ENCODE measurements at regions not wholly inside any gene's neighbourhood (a gene's known extent, or its start where the extent isn't known, plus 50 kb on each side); places are given as distances from the start of the nearest gene placed in this dataset.

DNA sequence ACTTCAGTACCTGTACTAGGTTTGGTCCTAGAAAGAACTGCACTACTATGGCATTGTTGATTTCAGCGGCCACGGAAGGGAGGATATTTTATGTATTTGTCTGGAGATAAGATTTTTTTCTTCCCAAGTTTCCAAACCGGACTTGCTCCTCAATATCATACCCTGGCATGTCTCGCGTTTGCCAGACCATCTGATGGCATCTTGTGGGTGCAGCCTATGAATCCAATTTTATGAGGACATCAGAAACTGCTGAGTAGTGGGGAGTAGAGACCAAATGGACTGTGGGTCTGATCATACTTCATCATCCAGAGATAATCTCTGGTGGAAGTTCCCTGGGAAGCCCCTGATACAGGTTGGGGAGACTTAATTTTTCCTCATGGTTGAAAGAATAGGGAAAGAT, 716.1 kb upstream of the WWC1 start:
- TF ChIP-seq, protein P1, sequence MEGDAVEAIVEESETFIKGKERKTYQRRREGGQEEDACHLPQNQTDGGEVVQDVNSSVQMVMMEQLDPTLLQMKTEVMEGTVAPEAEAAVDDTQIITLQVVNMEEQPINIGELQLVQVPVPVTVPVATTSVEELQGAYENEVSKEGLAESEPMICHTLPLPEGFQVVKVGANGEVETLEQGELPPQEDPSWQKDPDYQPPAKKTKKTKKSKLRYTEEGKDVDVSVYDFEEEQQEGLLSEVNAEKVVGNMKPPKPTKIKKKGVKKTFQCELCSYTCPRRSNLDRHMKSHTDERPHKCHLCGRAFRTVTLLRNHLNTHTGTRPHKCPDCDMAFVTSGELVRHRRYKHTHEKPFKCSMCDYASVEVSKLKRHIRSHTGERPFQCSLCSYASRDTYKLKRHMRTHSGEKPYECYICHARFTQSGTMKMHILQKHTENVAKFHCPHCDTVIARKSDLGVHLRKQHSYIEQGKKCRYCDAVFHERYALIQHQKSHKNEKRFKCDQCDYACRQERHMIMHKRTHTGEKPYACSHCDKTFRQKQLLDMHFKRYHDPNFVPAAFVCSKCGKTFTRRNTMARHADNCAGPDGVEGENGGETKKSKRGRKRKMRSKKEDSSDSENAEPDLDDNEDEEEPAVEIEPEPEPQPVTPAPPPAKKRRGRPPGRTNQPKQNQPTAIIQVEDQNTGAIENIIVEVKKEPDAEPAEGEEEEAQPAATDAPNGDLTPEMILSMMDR (IDR thresholded peaks at IDR 0.05), result no peak
- H3K27me3 ChIP-seq, result peaks cover 0 to 66% of the 10 kb centered on the region in 2 donors
- intact Hi-C loops (cut with DNase I; ENCODE audit: low total_unique reads), result no loop called here
- no peaks in the 10 kb centered on the region for H3K36me3 ChIP-seq
- H3K4me3 ChIP-seq, result no peak overlapping the region
- H3K9me3 ChIP-seq, result no peaks in the 10 kb centered on the region
- H3K4me1 ChIP-seq, result peaks cover 0 to 9% (median 2%) of the 10 kb centered on the region in 4 donors
- no peak overlapping the region for H3K27ac ChIP-seq
- no peak for DNase-seq

DNA sequence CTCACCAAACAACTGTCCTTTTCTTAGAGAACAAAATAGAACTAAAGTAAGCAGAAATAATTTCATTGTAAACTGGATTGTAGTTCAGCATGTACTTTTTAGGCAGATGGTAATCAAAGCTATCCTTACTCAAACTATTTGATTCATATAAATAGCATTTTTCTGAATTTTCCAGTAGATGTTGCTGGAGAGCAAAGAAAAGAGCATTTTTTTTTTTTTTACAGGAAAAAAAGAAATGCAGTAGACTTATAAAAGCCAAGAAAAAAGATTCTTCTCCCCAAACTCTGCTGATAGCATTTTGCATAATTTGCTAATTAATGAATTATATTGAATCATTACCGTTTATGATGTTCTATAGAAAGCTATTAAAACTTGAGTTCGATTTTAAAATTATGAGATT, 715.3 kb upstream of the WWC1 start:
- no peaks in the 10 kb centered on the region for H3K9me3 ChIP-seq
- no peaks in the 10 kb centered on the region for H3K36me3 ChIP-seq
- TF ChIP-seq, protein P1 (IDR thresholded peaks at IDR 0.05), result no peak
- no peak for DNase-seq
- no peak overlapping the region for H3K4me3 ChIP-seq
- intact Hi-C loops (cut with DNase I; ENCODE audit: low total_unique reads), result no loop called here
- H3K4me1 ChIP-seq, result peaks cover 0 to 9% (median 2%) of the 10 kb centered on the region in 4 donors
- H3K27ac ChIP-seq, result no peak overlapping the region
- H3K27me3 ChIP-seq, result peaks cover 0 to 62% of the 10 kb centered on the region in 2 donors

DNA sequence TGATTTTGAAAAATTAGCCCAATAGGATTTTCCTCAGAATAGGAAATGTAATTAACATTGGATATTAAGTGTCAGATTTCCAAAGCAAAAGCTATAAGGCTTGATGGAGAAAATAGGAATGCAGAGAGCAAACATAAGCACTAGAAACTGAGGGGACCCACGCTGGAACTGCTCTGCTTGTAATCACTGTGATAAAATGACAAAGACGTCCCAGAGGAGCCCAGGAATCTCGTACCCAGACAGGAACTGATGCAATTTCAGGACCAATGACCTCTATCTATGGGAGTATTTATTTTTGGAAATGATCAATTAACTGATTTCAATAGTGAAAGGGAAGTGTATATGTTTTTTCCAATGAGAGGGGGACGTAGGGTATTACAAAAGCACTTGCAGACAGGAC, 714.5 kb upstream of the WWC1 start:
- Histone ChIP-seq H3K4me3 (no peak overlapping the region), H3K36me3 (no peaks in the 10 kb centered on the region), H3K9me3 (no peaks in the 10 kb centered on the region), H3K27me3 (peaks cover 0 to 55% of the 10 kb centered on the region in 2 donors), H3K4me1 (peaks cover 0 to 9% (median 2%) of the 10 kb centered on the region in 4 donors), H3K27ac (no peak overlapping the region)
- TF ChIP-seq, protein P1 (IDR thresholded peaks at IDR 0.05), result no peak
- DNase-seq, result no peak
- intact Hi-C loops (cut with DNase I; ENCODE audit: low total_unique reads), result no loop called here

DNA sequence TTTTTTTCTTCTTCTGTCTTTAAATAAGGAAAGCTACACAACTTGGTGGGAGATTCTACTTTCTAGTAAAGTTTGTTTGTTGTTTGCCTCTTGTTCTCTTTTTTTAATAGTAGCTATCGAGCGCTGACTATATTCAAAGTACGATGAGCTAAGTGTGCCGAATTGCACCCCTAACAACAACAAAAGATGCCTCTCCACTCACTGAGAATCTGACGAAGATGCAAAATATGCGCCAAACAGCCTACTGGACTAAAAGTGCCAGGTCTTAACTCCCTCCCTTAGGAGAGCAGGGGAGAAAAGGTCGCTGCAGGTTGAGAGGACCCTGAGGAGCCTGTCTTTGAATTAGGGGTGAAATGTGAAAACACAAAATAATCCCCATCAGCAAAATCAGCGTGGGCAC, 713.8 kb upstream of the WWC1 start:
- H3K36me3 ChIP-seq, result no peaks in the 10 kb centered on the region
- H3K4me3 ChIP-seq, result no peak overlapping the region
- no peak for DNase-seq
- TF ChIP-seq, protein P1 (IDR thresholded peaks at IDR 0.05), result no peak
- peaks cover 0 to 49% of the 10 kb centered on the region in 2 donors for H3K27me3 ChIP-seq
- H3K27ac ChIP-seq, result no peak overlapping the region
- H3K4me1 ChIP-seq, result peaks cover 0 to 9% (median 2%) of the 10 kb centered on the region in 4 donors
- no peaks in the 10 kb centered on the region for H3K9me3 ChIP-seq
- intact Hi-C loops (cut with DNase I; ENCODE audit: low total_unique reads), result no loop called here

DNA sequence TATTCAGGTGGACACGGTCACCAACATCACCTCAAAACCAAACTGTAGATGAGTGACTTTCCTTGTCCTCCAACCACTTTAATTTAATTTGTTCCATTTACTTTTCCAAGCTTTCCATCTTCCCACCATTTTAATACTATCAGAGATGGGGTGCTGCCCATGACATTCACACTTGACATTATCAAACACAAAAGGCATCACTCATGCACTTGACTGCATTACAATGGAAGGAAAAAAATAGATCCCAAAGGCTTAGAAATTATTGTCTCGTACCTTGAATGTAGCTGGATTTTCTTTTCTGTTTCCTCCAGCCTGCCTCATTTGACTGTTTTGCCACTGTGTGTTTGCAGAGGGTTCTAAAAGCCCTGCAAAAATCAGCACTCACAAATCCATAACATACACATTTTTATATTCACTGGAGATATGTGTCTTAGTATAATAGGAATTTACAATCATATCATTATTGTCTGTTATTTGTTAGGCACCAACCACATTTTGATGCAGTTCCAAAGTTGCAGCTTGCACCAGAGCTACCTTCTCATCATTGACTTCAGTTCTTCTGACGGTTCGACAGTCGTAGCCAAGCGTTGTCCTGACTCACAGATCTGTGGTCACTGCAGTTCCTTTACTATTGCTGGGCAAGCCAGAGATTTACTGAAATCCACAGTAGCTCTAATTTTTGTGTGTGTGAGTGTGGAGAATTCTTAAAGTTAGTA, 712.3 kb upstream of the WWC1 start:
- Histone ChIP-seq H3K4me1 (peaks cover 0 to under 1% (median 0%) of the 10 kb centered on the region in 4 donors), H3K4me3 (no peak overlapping the region), H3K27ac (no peak overlapping the region), H3K9me3 (no peaks in the 10 kb centered on the region), H3K27me3 (peaks cover 0 to 36% of the 10 kb centered on the region in 2 donors), H3K36me3 (no peaks in the 10 kb centered on the region)
- no peak for DNase-seq
- TF ChIP-seq, protein P1 (IDR thresholded peaks at IDR 0.05), result no peak
- intact Hi-C loops (cut with DNase I; ENCODE audit: low total_unique reads), result no loop called here

All from tibial artery (tissue), 4 donors.